ENCODE measurements at regions not wholly inside any gene's neighbourhood (a gene's known extent, or its start where the extent isn't known, plus 50 kb on each side); places are given as distances from the start of the nearest gene placed in this dataset.

- no peaks in the 10 kb centered on the region for H3K79me2 ChIP-seq (ENCODE audit: control insufficient read depth, insufficient read depth, low read length)
- no peaks in the 10 kb centered on the region for H3K27me3 ChIP-seq (ENCODE audit: control insufficient read depth, extremely low read depth, insufficient read depth, low read length)
- no peak for DNase-seq (ENCODE audit: low read depth, low spot score)
- H3K9me1 ChIP-seq (ENCODE audit: control insufficient read depth, extremely low read depth, insufficient read depth, low read length), result no peaks in the 10 kb centered on the region
- peak overlapping the region; percentile 1 for H3K27ac ChIP-seq (ENCODE audit: control insufficient read depth, insufficient read depth, low read length)
- no peaks in the 10 kb centered on the region for H3K9me3 ChIP-seq (ENCODE audit: control insufficient read depth, low read depth, low read length)
- H3K9ac ChIP-seq (ENCODE audit: control insufficient read depth, extremely low read depth, insufficient read depth, low read length), result no peak overlapping the region
- no peaks in the 10 kb centered on the region for H3K36me3 ChIP-seq (ENCODE audit: control insufficient read depth in 2 of 2, extremely low read depth in 1 of 2, insufficient read depth in 2 of 2, low read length in 2 of 2)
- TF ChIP-seq CTCF (optimal IDR thresholded peaks at IDR 0.05 in 1 of 3, IDR thresholded peaks at IDR 0.05 in 1 of 3, conservative IDR thresholded peaks at IDR 0.05 in 1 of 3; ENCODE audit: extremely low read depth in 1 of 3, insufficient read depth in 2 of 3, low read length in 3 of 3), result peak in 2 of 3 experiments; percentile 9 to 31
- TF ChIP-seq EZH2 (IDR thresholded peaks at IDR 0.05; ENCODE audit: low read length), result no peak
- peak overlapping the region; percentile 87 for H3K4me2 ChIP-seq (ENCODE audit: control insufficient read depth, extremely low read depth, insufficient read depth, low read depth, low read length)
- peaks cover 26% of the 10 kb centered on the region for H3K4me1 ChIP-seq (ENCODE audit: control insufficient read depth, extremely low read depth, insufficient read depth, low read length)
- peak overlapping the region in 1 of 3 experiments; percentile 32 for H3K4me3 ChIP-seq (ENCODE audit: control insufficient read depth in 2 of 3, extremely low read depth in 1 of 3, insufficient read depth in 2 of 3, low read depth in 1 of 3, low read length in 3 of 3)
- peak overlapping the region; percentile 1 for H2AFZ ChIP-seq (ENCODE audit: control insufficient read depth, low read length)
- H4K20me1 ChIP-seq (ENCODE audit: control insufficient read depth, extremely low read depth, insufficient read depth, low read length), result no peaks in the 10 kb centered on the region
- dilution Hi-C loops (cut with MboI; ENCODE audit: extremely low pct_ligation_motif_present, low sequenced_read_pairs), result no loop called here
- FAIRE-seq, result peak; percentile 36
Observed at GRCh38 chr2:234189230-234189629, 138.7 kb downstream of the SPP2 start.

GRCh38 chr2:234187646-234188174 lies 137.2 kb downstream of the SPP2 start:
- no peaks in the 10 kb centered on the region for H3K27me3 ChIP-seq (ENCODE audit: control insufficient read depth, extremely low read depth, insufficient read depth, low read length)

More at GRCh38 chr2:234187646-234188174, 137.2 kb downstream of the SPP2 start:
- Histone ChIP-seq H3K9me1 (ENCODE audit: control insufficient read depth, extremely low read depth, insufficient read depth, low read length) (no peaks in the 10 kb centered on the region), H4K20me1 (ENCODE audit: control insufficient read depth, extremely low read depth, insufficient read depth, low read length) (no peaks in the 10 kb centered on the region), H3K4me3 (ENCODE audit: control insufficient read depth in 2 of 3, extremely low read depth in 1 of 3, insufficient read depth in 2 of 3, low read depth in 1 of 3, low read length in 3 of 3) (no peak overlapping the region), H3K4me2 (ENCODE audit: control insufficient read depth, extremely low read depth, insufficient read depth, low read depth, low read length) (no peak overlapping the region), H3K9ac (ENCODE audit: control insufficient read depth, extremely low read depth, insufficient read depth, low read length) (no peak overlapping the region), H3K4me1 (ENCODE audit: control insufficient read depth, extremely low read depth, insufficient read depth, low read length) (peaks cover 19% of the 10 kb centered on the region), H3K27ac (ENCODE audit: control insufficient read depth, insufficient read depth, low read length) (no peak overlapping the region), H3K9me3 (ENCODE audit: control insufficient read depth, low read depth, low read length) (no peaks in the 10 kb centered on the region), H3K79me2 (ENCODE audit: control insufficient read depth, insufficient read depth, low read length) (no peaks in the 10 kb centered on the region), H2AFZ (ENCODE audit: control insufficient read depth, low read length) (no peak overlapping the region), H3K36me3 (ENCODE audit: control insufficient read depth in 2 of 2, extremely low read depth in 1 of 2, insufficient read depth in 2 of 2, low read length in 2 of 2) (no peaks in the 10 kb centered on the region)
- dilution Hi-C loops (cut with MboI; ENCODE audit: extremely low pct_ligation_motif_present, low sequenced_read_pairs), result no loop called here
- no peak for TF ChIP-seq EZH2 (IDR thresholded peaks at IDR 0.05; ENCODE audit: low read length)
- no peak for TF ChIP-seq CTCF (optimal IDR thresholded peaks at IDR 0.05 in 1 of 3, IDR thresholded peaks at IDR 0.05 in 1 of 3, conservative IDR thresholded peaks at IDR 0.05 in 1 of 3; ENCODE audit: extremely low read depth in 1 of 3, insufficient read depth in 2 of 3, low read length in 3 of 3)
- no peak for FAIRE-seq
- no peak for DNase-seq (ENCODE audit: low read depth, low spot score)

Measured in keratinocyte (primary cell).